SK-N-SH treated with all-trans-retinoic acid at 6 μM for 48 hours (cell line): ENCODE measurements at regions not wholly inside any gene's neighbourhood (a gene's known extent, or its start where the extent isn't known, plus 50 kb on each side); places are given as distances from the start of the nearest gene placed in this dataset.

Experiments used
- BACH2 ChIP-seq: fragments of 250-450 bp; sonication (Bioruptor Pico); IDR thresholded peaks from 2 replicates; pipeline ENCODE4 v1.9.0; 2021; ENCODE audit warnings: mild to moderate bottlenecking, borderline replicate concordance
- CREB5 ChIP-seq: fragments of 250-450 bp; sonication (Bioruptor Pico); IDR thresholded peaks from 2 replicates; pipeline ENCODE4 v1.5.1; 2020; ENCODE audit warnings: low read depth, mild to moderate bottlenecking, moderate library complexity
- ZNF565 ChIP-seq: fragments of 450-650 bp; formaldehyde crosslinking; conservative IDR thresholded peaks from 2 replicates; pipeline ENCODE4 v1.5.0; 2020; ENCODE audit warnings: low read depth, mild to moderate bottlenecking, moderate library complexity

GRCh38 chr5:39780347-39780746, 355.6 kb upstream of the DAB2 start:
- TF ChIP-seq BACH2 (CRISPR knock-in tag) (no peak), ZNF565 (no peak), CREB5 (CRISPR knock-in tag) (no peak)
